22Rv1 (cell line): ENCODE measurements at regions not wholly inside any gene's neighbourhood (a gene's known extent, or its start where the extent isn't known, plus 50 kb on each side); places are given as distances from the start of the nearest gene placed in this dataset.

ENCODE experiments used
- ZFX ChIP-seq: fragments of 450-650 bp; IDR thresholded peaks from 2 replicates; pipeline ENCODE4 v1.6.1; 2017; ENCODE audit warnings: antibody characterized with exemption, borderline replicate concordance
- TF ChIP-seq, protein P1 (sequence below): fragments of 450-650 bp; IDR thresholded peaks from 2 replicates; pipeline ENCODE4 v1.5.1; 2017; ENCODE audit warnings: mild to moderate bottlenecking

DNA sequence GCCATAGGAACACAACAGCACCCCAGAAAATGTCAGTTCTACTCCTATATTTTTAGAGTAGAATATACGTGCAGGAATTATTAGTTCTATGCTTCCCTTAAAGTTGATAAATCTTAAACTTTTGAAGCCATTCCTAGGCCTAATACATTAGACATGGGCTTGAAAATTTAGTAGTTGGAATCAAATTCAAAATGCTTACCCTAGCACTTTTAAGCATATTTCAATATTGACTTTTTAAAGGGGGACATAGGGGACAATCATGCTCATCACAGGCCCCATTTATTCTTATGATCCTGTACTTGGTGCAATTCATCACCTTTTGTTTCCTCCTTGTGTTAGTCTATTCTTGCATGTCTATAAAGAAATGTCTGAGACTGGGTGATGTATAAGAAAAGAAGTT is 129.0 kb downstream of the FAM174A start:
- TF ChIP-seq, protein P1, sequence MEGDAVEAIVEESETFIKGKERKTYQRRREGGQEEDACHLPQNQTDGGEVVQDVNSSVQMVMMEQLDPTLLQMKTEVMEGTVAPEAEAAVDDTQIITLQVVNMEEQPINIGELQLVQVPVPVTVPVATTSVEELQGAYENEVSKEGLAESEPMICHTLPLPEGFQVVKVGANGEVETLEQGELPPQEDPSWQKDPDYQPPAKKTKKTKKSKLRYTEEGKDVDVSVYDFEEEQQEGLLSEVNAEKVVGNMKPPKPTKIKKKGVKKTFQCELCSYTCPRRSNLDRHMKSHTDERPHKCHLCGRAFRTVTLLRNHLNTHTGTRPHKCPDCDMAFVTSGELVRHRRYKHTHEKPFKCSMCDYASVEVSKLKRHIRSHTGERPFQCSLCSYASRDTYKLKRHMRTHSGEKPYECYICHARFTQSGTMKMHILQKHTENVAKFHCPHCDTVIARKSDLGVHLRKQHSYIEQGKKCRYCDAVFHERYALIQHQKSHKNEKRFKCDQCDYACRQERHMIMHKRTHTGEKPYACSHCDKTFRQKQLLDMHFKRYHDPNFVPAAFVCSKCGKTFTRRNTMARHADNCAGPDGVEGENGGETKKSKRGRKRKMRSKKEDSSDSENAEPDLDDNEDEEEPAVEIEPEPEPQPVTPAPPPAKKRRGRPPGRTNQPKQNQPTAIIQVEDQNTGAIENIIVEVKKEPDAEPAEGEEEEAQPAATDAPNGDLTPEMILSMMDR: no peak
- TF ChIP-seq ZFX: no peak
